ENCODE measurements at regions not wholly inside any gene's neighbourhood (a gene's known extent, or its start where the extent isn't known, plus 50 kb on each side); places are given as distances from the start of the nearest gene placed in this dataset.

GRCh38 chr13:84658491-84659358 lies 776.5 kb upstream of the SLITRK1 start:
- TF ChIP-seq CTCF (conservative IDR thresholded peaks at IDR 0.05; ENCODE audit: low read length) (no peak), EZH2phosphoT487 (IDR thresholded peaks at IDR 0.05; ENCODE audit: borderline replicate concordance) (no peak)
